ENCODE measurements at regions not wholly inside any gene's neighbourhood (a gene's known extent, or its start where the extent isn't known, plus 50 kb on each side); places are given as distances from the start of the nearest gene placed in this dataset.
"Not testable (repeated sequence)": the region's sequence is repeated elsewhere in the genome, so short reads cannot be mapped to it uniquely, and the experiment has no call there.

- no peak for DNase-seq (ENCODE audit: low spot score)
Measured at GRCh38 chr11:16528639-16529038, 172.3 kb upstream of the SOX6 start.

GRCh38 chr11:16527525-16528246, 171.3 kb upstream of the SOX6 start:
- DNase-seq (ENCODE audit: low spot score) = no peak

DNA sequence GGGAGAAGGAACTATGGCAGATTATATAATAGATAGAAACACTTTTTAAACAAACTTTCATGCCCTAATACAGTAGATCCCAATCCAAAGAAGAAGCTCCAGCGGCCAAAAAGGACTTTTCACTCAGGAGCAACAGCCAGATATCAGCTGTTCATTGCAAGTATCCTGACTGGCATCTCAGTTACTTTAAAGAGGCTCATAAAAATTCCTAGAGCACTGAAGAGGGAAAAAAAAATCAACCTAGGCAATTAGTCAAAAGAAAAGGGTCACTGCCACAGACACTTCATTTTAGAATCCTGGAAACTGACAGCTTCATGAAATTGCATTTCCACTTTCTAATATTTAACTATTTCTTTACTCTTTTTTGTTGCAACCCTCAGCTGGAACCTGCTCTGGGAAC, 170.6 kb upstream of the SOX6 start:
- DNase-seq (ENCODE audit: low spot score) = no peak

DNA sequence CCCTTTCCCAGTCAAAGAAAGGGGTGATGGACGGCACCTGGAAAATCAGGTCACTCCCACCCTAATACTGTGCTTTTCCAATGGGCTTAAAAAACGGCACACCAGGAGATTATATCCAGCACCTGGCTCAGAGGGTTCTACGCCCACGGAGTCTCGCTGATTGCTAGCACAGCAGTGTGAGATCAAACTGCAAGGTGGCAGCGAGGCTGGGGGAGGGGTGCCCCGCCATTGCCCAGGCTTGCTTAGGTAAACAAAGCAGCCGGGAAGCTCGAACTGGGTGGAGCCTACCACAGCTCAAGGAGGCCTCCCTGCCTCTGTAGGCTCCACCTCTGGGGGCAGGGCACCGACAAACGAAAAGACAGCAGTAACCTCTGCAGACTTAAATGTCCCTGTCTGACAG, 164.4 kb upstream of the SOX6 start:
- not testable (repeated sequence) for DNase-seq (ENCODE audit: low spot score)

DNA sequence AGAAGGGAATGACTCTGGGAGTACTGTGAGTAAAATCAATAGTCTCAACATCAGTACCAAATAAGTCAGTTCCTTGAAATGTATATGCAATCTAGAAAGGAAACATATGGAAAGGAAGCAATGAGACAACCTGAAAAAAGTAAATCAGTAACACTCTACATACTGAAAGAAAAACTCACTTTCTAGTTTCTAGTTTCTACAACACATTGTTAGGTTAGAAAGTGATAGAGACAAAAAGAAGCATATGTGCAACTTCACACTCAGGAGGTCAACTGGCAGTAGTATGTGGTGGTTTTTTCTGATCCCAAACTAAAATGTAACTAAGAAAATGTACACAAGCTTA, 156.5 kb upstream of the SOX6 start:
- DNase-seq (ENCODE audit: low spot score) = no peak

DNA sequence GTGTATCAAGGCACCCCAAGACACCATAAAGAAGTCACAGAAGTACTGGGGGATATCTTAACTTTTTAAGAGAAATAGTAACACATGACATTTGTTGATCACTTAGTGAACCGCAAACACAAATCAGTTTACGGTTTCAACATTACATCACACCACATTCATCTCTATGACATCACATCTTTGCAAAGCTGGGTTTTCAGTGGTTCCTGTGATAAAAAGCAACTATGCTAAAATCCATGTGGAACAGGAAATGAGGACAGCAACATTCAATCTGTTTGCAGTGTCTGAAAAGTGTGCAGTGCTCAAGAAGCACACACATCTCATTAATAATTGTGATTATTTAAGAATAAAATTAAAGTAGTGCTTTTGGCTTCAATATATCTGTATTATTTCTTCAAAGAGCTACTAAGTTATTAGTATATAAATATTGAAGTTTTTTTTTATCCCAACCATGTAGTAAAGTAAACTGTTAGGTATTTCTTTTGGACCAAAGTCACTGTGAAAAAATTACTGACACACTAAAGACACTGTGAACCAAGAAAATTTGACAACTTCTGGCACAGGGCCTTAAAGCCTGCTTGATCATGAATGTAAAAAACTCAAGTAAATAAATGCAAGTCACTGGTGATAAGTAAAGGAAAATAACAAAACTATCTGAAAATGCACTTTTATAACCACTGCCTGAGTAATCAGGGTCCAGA, 156.0 kb upstream of the SOX6 start:
- no peak for DNase-seq (ENCODE audit: low spot score)

DNA sequence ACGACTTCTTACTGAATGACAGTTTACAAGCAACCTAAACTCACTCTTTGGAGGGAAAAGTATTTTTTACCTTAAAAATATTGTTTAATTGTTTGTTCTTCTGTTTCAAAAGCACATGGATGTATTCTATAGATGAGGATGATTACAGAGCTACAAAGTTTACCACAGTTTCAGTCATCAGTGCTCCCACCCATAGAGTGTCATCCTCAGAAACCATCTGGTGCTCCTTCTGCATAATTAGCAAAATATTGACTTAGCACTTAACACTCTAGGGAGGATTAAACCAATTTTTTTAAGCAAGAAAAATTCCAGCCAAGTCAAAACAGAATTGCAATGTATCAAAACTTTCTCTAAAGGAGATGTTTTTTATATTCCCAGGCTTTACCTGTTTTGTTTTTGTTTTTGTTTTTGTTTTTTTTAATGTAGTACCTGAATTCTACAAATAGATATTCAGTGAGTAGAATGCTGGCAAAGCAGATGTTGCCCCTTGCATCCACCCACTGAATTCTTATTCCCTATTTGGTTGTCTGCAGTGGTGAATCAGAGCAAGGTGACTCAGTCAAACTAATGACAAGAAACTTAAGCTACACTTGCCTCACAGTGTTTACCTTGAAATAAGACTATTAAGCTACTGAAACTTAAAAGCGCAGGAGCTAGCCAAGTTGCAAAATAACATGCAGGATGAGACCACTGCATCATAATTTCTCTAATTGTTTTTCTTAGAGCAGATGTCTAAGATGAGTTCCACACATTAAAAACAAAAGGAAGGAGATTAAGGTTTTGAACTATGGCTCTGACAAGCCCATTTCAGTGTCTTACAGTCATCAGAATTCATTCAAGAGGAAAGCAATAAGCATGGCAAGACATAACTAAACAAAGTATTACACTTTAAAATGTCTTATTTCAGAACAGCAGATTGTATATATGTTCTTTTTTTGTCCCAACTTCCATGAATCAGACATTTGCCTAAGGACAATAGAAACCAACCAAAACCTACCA, 155.1 kb upstream of the SOX6 start:
- DNase-seq (ENCODE audit: low spot score) = peak; percentile 71

- no peak for DNase-seq (ENCODE audit: low spot score)
Measured at GRCh38 chr11:16505481-16505880, 149.1 kb upstream of the SOX6 start.

DNA sequence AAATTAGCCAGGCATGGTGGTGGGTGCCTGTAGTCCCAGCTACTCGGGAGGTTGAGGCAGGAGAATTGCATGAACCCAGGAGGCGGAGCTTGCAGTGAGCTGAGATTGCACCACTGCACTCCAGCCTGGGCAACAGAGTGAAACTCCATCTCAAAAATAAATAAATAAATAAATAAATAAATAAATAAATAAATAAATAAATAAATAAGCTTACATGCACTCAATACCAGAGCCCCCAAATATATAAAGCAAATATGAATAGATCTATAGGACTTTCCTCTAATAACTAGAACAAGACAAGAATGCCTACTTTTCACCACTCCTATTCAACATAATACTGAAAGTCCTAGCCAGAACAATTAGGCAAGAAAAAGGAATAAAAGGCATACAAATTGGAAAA, 147.5 kb upstream of the SOX6 start:
- DNase-seq (ENCODE audit: low spot score) = not testable (repeated sequence)

GRCh38 chr11:16494918-16495691, 138.8 kb upstream of the SOX6 start:
- no peak for DNase-seq (ENCODE audit: low spot score)

DNA sequence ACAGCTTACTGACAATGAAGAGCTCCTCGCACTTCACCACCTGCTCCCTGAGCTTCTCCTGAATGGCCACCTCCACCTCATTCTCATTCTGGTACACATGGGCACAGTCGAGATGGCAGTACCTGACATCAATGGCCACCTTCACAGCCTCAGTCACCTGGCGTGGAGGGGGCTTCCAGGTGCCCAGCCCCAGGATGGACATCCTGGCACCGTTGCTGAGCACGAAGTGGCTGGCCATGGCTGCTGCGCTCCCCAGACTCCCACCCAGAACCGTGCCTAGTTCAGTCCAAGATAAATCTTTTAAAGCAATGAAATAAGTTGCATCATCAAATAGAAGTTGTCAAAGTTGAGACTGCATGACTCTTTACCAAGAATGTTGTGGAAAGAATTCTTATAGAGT, 128.1 kb upstream of the SOX6 start:
- no peak for DNase-seq (ENCODE audit: low spot score)

GRCh38 chr11:16474659-16475058, 118.3 kb upstream of the SOX6 start:
- no peak for DNase-seq (ENCODE audit: low spot score)

GRCh38 chr11:16469968-16470367, 113.6 kb upstream of the SOX6 start:
- no peak for DNase-seq (ENCODE audit: low spot score)

DNA sequence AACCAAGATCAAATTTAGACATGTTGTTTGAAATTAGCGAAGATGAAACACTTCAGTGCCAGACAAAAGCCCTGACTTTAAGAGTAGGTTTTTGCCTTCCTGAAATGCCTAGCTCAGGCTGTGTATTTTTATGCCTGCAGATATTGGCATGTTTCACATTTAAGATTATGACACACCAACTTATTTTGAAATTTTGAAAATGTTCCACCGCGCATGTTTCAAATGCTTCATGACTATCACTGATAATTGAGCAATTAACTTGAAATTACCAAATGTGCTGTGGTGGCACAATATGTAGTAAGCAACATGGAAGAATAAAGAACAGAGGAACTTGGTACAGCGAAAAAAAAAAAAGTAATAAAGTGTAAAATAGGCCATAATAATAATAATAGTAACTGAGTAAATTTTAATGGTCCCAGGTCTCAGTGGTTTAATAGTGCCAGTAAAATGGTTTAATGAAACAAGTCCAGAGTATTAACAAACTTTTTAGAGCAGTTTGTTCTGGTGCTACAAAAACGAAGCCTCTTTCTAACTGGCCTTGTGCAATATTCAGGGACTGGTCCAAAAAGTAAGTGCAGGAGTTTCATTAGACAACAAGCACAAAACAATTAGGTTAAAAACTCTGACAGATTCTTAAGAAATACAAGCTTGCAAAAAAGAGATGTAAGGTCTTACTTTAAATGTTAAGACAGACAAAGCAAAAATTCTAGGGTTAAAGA, 112.5 kb upstream of the SOX6 start:
- DNase-seq (ENCODE audit: low spot score) = no peak

- no peak for DNase-seq (ENCODE audit: low spot score)
Measured at GRCh38 chr11:16460508-16460907, 104.2 kb upstream of the SOX6 start.

DNA sequence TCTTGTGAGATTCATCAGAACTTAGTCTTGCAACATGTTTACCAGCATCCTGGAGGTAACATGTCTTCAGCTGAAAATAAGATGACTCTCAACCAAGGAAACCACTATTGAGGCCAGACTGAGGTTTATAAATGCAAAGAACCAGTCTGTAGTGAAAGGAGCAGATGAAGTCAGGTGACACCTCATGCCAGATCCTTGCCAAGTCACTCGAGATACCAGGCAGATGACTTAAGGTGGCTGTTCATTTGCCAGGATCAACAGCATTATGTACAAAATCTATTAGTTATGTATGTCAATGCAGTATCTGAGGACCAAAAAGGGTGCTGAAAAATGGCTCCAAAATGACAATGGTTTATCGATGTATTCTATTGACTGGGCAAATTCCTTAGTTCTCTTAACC, 100.0 kb upstream of the SOX6 start:
- peak; percentile 36 for DNase-seq (ENCODE audit: low spot score)

DNA sequence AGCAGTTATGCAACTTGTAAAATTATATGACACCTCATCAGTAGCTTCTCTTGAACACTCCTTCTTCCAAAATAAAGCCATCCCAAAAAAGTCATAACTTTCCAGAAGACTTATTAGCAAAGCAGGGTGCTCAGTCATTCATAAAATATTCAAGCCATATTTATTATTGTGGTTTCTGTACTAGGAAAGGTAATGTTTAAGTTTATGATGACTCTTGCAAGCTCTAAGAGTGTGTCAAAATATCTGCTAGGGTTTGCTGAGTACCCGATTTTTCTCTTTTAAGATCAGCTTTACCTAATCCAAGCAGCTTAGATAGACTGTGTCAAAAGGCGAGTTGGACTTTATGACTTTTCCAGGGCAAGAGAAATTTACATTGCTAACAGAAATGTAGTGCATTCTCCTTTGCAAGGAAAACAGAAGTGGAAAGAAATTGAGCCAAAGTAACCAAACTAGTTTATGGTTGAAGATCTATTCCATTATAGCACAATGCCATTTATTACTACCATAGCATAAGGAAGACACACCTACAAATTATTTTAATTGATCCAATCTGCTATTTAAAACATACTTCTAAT, 98.0 kb upstream of the SOX6 start:
- DNase-seq (ENCODE audit: low spot score) = no peak

GRCh38 chr11:16448123-16448717, 91.9 kb upstream of the SOX6 start:
- no peak for DNase-seq (ENCODE audit: low spot score)

DNA sequence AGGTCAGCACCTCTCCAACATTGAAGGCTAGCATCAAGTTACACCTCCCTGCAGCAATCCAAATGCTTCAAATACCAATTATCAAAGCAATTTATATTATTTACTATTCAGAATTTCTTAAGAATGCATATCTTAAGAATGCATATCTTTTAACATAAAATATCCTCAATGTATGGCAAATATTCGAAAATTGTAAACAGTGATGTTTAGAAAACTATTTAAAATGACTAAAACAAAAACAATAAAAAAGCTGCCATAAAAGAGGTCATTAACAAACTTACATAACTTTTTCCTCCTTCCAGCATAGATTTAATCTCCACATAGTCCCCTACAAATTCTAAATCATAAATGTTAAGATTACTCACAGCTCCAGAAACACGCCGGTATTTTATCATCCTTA, 85.1 kb upstream of the SOX6 start:
- DNase-seq (ENCODE audit: low spot score) = no peak

DNA sequence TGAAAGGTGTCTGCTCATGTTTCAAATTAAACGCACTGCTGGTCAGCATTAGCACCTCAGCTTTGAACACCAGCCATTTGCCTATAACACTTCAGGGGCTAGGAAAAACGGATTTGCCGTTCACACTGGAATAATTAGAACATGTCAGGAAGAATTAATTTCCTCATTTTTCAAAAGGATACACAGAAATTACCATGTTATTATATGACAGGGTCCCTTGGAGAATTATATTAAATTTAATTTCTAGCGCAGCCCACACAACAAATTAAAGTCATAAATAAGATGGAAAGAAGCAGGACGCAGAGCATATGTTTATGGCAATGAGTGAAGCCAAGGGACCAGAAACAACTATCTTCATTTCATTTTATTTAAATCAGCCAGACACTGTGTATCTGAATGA, 83.8 kb upstream of the SOX6 start:
- no peak for DNase-seq (ENCODE audit: low spot score)

DNA sequence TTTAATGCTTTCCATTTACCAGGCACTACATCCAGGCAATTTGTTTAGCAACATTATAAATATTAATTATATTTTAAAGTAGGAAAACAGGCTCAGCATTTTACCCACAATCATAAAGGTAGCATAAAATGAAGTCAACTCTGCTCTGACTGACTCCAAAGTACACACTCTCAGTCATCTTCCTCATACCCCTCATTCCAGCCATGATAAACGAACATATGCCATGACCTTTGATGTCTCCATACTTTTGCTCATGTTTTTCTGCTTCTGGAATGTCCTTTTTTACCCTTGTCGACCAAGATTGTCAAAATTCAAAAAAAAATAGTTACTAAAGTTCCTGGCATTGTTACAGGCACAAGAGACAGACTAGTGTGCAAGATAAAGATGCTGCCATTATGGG, 77.7 kb upstream of the SOX6 start:
- DNase-seq (ENCODE audit: low spot score) = no peak
